Astrocyte (in vitro differentiated cells and primary cell): ENCODE measurements at regions not wholly inside any gene's neighbourhood (a gene's known extent, or its start where the extent isn't known, plus 50 kb on each side); places are given as distances from the start of the nearest gene placed in this dataset.

Experiments
- EZH2 ChIP-seq: IDR thresholded peaks from 2 replicates; pipeline ENCODE4 v1.6.1; 2012; ENCODE audit warnings: mild to moderate bottlenecking, low read length, inconsistent platforms; ENCODE audit not compliant: insufficient read depth
- TF ChIP-seq, protein P1 (sequence below): IDR thresholded peaks from 2 replicates; pipeline ENCODE4 v1.5.1; 2011; ENCODE audit warnings: low read depth, mild to moderate bottlenecking, inconsistent platforms, low read length, moderate library complexity; ENCODE audit not compliant: insufficient read depth

GRCh38 chr6:121526282-121526681 is 90.8 kb downstream of the GJA1 start:
- TF ChIP-seq, protein P1, sequence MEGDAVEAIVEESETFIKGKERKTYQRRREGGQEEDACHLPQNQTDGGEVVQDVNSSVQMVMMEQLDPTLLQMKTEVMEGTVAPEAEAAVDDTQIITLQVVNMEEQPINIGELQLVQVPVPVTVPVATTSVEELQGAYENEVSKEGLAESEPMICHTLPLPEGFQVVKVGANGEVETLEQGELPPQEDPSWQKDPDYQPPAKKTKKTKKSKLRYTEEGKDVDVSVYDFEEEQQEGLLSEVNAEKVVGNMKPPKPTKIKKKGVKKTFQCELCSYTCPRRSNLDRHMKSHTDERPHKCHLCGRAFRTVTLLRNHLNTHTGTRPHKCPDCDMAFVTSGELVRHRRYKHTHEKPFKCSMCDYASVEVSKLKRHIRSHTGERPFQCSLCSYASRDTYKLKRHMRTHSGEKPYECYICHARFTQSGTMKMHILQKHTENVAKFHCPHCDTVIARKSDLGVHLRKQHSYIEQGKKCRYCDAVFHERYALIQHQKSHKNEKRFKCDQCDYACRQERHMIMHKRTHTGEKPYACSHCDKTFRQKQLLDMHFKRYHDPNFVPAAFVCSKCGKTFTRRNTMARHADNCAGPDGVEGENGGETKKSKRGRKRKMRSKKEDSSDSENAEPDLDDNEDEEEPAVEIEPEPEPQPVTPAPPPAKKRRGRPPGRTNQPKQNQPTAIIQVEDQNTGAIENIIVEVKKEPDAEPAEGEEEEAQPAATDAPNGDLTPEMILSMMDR, result no peak
- TF ChIP-seq EZH2, result no peak
